ENCODE measurements at regions not wholly inside any gene's neighbourhood (a gene's known extent, or its start where the extent isn't known, plus 50 kb on each side); places are given as distances from the start of the nearest gene placed in this dataset.

- H3K36me3 Mint-ChIP-seq = no peaks in the 10 kb centered on the region
- no peak overlapping the region for H3K27ac Mint-ChIP-seq
- no peaks in the 10 kb centered on the region for H3K27me3 Mint-ChIP-seq (ENCODE audit: low read depth)
- ChIA-PET CTCF (interaction anchor here (0.7 to 1.4 kb wide), 3 partner anchors 142 to 272 kb away, joined by 3 read pairs; no protein-coding TSS in a partner anchor), POLR2A (no interaction called here)
- TF ChIP-seq ARID4B (CRISPR knock-in tag; IDR thresholded peaks at IDR 0.05; ENCODE audit: borderline replicate concordance) (no peak), ZNF138 (CRISPR knock-in tag; conservative IDR thresholded peaks at IDR 0.05) (no peak), E2F5 (CRISPR knock-in tag; IDR thresholded peaks at IDR 0.05) (no peak), ZNF263 (CRISPR knock-in tag; IDR thresholded peaks at IDR 0.05; ENCODE audit: low read depth) (no peak), E2F4 (CRISPR knock-in tag; IDR thresholded peaks at IDR 0.05; ENCODE audit: borderline replicate concordance, low read depth) (no peak), ZNF671 (CRISPR knock-in tag; IDR thresholded peaks at IDR 0.05) (no peak), ZSCAN18 (CRISPR knock-in tag; IDR thresholded peaks at IDR 0.05) (no peak), ETV6 (CRISPR knock-in tag; IDR thresholded peaks at IDR 0.05) (no peak), OVOL2 (CRISPR knock-in tag; IDR thresholded peaks at IDR 0.05; ENCODE audit: borderline replicate concordance) (no peak), TCF7 (CRISPR knock-in tag; IDR thresholded peaks at IDR 0.05; ENCODE audit: low read depth) (no peak), AR (CRISPR knock-in tag; IDR thresholded peaks at IDR 0.05) (no peak), ZNF425 (CRISPR knock-in tag; conservative IDR thresholded peaks at IDR 0.05) (no peak), GABPB1 (CRISPR knock-in tag; IDR thresholded peaks at IDR 0.05) (no peak), ELF4 (CRISPR knock-in tag; IDR thresholded peaks at IDR 0.05; ENCODE audit: low read depth) (no peak), MYBL2 (CRISPR knock-in tag; IDR thresholded peaks at IDR 0.05) (no peak), CREB1 (CRISPR knock-in tag; IDR thresholded peaks at IDR 0.05) (no peak), HMGA2 (CRISPR knock-in tag; IDR thresholded peaks at IDR 0.05) (no peak), ATF3 (CRISPR knock-in tag; conservative IDR thresholded peaks at IDR 0.05) (no peak)
- ATAC-seq (no peak), DNase-seq (ENCODE audit: low spot score) (no peak)
- peaks cover 7% of the 10 kb centered on the region; the same call in 1 of the 2 replicates for H3K4me1 Mint-ChIP-seq
- no peak overlapping the region for H3K4me3 Mint-ChIP-seq
- peaks cover 4% of the 10 kb centered on the region for H3K9me3 Mint-ChIP-seq
Measured at GRCh38 chr19:30941591-30941990, 407.6 kb downstream of the TSHZ3 start.
